Dendritic cell treated with granulocyte-macrophage colony-stimulating factor and Interleukin-4, amounts not matched to agents 40 ng/mL and 50 ng/mL, for 4 days (primary cell): ENCODE measurements at regions not wholly inside any gene's neighbourhood (a gene's known extent, or its start where the extent isn't known, plus 50 kb on each side); places are given as distances from the start of the nearest gene placed in this dataset.

Experiments
- H3K27ac Mint-ChIP-seq: one replicate; pipeline ENCODE4 v1.8.0; 2022; ENCODE audit warnings: mild to moderate bottlenecking, mixed read lengths
- H3K27me3 Mint-ChIP-seq: one replicate; pipeline ENCODE4 v1.8.0; 2022; ENCODE audit warnings: mild to moderate bottlenecking, mixed read lengths
- H3K36me3 Mint-ChIP-seq: one replicate; pipeline ENCODE4 v1.8.0; 2022; ENCODE audit warnings: low read depth, mixed read lengths
- H3K4me1 Mint-ChIP-seq: one replicate; pipeline ENCODE4 v1.8.0; 2022; ENCODE audit warnings: low read depth, mixed read lengths
- H3K4me3 Mint-ChIP-seq: one replicate; pipeline ENCODE4 v1.8.0; 2022; ENCODE audit warnings: mild to moderate bottlenecking, moderate library complexity, mixed read lengths
- H3K9me3 Mint-ChIP-seq: one replicate; pipeline ENCODE4 v1.8.0; 2022; ENCODE audit warnings: mixed read lengths
- intact Hi-C: fragments of 100-400 bp; cut with micrococcal nuclease; formaldehyde crosslinking; loops from one replicate; pipeline ENCODE4 v1.15.0; 2022

DNA sequence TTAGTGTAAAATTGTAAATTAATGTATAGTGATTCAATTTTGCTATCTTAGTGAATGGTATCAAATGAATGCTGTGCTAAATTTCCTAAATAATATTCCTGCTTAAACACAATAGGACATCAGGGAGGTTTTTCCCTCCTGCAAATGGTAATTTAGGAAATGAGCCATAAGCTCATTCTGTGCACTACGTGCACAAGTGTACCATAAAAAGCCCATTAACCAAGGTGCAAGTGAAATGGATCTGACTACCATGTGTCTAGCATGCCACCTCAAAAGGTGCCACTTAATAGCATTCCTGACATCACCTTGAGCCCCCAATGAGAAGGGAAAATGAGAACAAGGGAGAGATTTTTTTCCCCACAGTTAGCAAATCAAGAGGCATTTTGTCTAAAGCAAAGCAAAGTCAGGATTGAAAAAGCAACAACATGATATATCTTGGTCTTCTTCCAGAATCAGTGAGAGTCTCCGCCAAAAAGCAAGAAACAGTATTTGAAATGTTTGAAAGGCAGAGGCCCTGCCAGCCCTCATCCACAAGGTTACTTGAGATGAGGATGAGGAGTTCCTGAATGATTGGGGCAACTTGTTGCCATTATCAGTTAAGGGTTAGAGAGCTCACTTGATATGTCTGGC is 334.2 kb upstream of the RSPO3 start:
- no peak overlapping the region for H3K4me3 Mint-ChIP-seq
- no peaks in the 10 kb centered on the region for H3K27me3 Mint-ChIP-seq
- intact Hi-C loops = no loop called here
- no peak overlapping the region for H3K27ac Mint-ChIP-seq
- H3K4me1 Mint-ChIP-seq = no peaks in the 10 kb centered on the region
- no peaks in the 10 kb centered on the region for H3K9me3 Mint-ChIP-seq
- H3K36me3 Mint-ChIP-seq = no peaks in the 10 kb centered on the region

DNA sequence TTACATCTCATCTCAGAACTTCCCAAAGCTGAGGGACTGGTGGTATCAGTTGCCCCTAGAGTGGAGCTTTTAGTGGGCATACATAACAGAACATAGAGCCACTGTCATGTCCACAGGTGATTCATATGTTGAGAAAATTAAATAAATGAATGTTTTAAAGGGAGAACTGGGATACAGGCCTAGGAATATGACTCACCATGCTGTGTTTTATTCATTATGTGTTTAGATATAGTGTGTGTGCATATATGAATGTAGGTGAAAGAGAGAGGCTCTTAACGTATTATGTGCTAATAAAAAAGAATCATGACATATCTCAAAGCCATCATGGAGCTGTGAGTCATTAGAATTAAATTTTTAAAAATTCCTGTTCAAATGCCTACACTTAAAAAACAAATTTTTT is 332.2 kb upstream of the RSPO3 start:
- no peaks in the 10 kb centered on the region for H3K9me3 Mint-ChIP-seq
- H3K4me1 Mint-ChIP-seq = no peaks in the 10 kb centered on the region
- H3K36me3 Mint-ChIP-seq = no peaks in the 10 kb centered on the region
- no peak overlapping the region for H3K27ac Mint-ChIP-seq
- intact Hi-C loops = no loop called here
- H3K27me3 Mint-ChIP-seq = no peaks in the 10 kb centered on the region
- H3K4me3 Mint-ChIP-seq = no peak overlapping the region

DNA sequence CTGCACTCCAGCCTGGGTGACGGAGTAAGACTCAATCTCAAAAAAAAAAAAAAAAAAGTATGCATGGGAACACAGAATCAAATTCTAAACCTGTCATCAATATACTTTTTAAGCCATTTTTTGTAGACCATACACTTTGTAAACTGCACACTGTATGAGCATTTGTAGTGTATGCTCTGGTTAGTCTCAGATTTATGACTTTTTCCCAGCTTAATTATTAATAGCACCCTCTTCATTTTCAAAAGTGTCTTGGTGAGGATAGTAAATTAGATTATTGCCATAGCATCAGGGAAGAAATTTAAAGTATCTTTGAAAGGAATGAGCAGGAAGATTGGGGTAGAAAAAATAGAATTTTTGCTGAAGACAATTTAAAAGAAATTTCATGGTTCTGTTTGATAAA is 330.8 kb upstream of the RSPO3 start:
- Mint-ChIP-seq H3K4me3 (no peak overlapping the region), H3K27me3 (no peaks in the 10 kb centered on the region), H3K4me1 (no peaks in the 10 kb centered on the region), H3K9me3 (no peaks in the 10 kb centered on the region), H3K36me3 (no peaks in the 10 kb centered on the region), H3K27ac (no peak overlapping the region)
- intact Hi-C loops = no loop called here

DNA sequence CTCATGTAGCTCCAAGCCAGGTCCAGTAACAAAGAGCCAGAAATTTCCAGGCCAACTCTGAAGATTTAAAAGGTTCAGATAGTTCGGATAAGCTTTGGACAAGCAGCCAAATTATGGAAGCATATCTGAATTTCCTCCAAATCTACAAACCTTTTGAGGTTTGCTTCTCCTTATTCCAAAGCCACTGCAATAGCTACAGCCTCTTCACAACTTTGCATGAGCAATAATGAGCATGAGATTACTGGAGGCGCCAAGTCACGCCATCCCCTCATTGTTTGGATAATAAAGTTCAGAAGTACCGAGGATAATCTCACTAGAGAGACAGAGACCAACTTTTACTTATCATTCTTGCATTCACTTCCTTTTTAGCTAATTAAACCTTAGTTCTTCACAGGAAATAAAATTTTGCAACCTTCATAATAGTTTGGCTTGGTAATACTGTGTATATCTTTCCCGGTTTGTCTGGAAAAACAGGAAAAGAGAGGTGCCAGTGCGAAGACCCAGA is 329.6 kb upstream of the RSPO3 start:
- intact Hi-C loops = no loop called here
- H3K9me3 Mint-ChIP-seq = no peaks in the 10 kb centered on the region
- no peaks in the 10 kb centered on the region for H3K36me3 Mint-ChIP-seq
- H3K4me3 Mint-ChIP-seq = no peak overlapping the region
- no peaks in the 10 kb centered on the region for H3K27me3 Mint-ChIP-seq
- H3K27ac Mint-ChIP-seq = no peak overlapping the region
- no peaks in the 10 kb centered on the region for H3K4me1 Mint-ChIP-seq

DNA sequence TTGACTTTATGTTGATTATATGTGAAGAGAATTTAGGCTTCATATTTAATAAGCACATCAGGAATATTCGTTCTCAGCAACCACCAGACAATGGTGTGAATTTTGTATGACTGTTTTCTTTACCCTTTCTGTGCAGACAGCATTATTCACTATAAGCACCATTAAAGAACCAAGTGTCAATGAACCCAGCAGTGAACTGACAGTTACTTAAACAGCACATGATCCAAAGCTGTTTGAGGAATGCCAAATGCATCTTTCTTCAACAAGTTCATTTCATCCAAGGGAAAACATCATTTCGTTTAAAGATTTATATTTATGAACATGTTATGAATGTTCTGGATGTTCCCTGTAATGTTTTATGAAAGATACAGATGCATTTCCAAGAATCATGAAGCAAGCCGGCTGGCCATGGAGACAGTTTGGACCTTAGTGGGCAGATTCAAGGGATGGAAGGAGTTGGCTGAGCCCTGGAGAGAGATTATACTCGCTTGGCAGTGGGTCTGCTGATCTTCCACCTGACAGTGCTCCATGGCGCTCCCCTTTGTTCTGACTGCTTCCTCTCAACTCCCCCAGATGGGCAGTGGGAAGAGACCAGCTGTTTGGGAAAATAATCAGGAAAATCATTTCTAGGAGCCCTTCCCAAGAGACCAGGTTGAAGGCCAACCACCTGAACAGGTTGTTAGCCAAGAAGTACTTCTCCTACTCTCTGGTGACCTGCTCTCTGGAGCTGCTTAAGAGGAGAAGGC is 326.0 kb upstream of the RSPO3 start:
- no peak overlapping the region for H3K27ac Mint-ChIP-seq
- H3K4me1 Mint-ChIP-seq = no peaks in the 10 kb centered on the region
- no peak overlapping the region for H3K4me3 Mint-ChIP-seq

DNA sequence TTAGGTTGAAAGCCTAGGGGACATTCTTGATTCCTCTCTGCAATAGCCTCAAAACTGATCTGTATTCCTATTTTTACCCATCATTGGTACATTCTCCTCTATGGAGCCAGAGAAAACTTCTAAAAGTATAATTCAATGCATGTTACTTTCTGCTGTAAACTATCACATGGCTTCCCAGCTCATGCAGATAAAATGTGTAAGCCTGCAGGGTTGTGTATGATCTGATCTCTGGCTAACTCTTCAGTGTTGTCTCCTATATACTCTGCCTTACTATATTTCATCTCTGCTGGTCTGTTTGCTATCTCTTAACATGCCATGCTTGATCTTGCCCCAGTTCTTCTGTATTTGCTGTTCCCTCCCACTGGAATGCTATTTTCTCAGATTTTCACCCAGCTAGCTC is 323.3 kb upstream of the RSPO3 start:
- intact Hi-C loops = no loop called here
- Mint-ChIP-seq H3K4me1 (no peaks in the 10 kb centered on the region), H3K4me3 (no peak overlapping the region), H3K27me3 (no peaks in the 10 kb centered on the region), H3K36me3 (no peaks in the 10 kb centered on the region), H3K27ac (no peak overlapping the region), H3K9me3 (no peaks in the 10 kb centered on the region)

More for the DNA sequence above, 326.0 kb upstream of the RSPO3 start:
- Mint-ChIP-seq H3K9me3 (no peaks in the 10 kb centered on the region), H3K36me3 (no peaks in the 10 kb centered on the region), H3K27me3 (no peaks in the 10 kb centered on the region)
- intact Hi-C loops = no loop called here

DNA sequence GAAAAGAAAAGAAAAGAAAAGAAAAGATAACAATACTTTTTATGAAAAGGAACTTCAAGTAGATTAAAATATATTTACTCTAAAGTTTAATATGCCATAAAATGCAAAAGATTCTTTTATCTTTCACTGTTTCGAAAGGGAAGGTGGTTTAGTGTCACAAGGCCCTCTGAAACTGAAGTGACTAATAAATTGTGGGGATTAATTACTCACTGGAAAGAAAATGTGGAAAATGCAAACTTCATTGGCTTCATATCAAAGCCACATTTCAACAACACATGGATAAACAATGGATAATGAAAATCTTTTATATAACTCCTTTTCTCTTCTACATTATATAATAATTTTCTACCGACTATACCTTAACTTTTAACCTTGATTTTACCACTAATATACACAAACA is 320.5 kb upstream of the RSPO3 start:
- Mint-ChIP-seq H3K4me1 (no peaks in the 10 kb centered on the region), H3K4me3 (no peak overlapping the region), H3K27me3 (no peaks in the 10 kb centered on the region), H3K27ac (no peak overlapping the region), H3K36me3 (no peaks in the 10 kb centered on the region), H3K9me3 (no peaks in the 10 kb centered on the region)
- intact Hi-C loops = no loop called here

DNA sequence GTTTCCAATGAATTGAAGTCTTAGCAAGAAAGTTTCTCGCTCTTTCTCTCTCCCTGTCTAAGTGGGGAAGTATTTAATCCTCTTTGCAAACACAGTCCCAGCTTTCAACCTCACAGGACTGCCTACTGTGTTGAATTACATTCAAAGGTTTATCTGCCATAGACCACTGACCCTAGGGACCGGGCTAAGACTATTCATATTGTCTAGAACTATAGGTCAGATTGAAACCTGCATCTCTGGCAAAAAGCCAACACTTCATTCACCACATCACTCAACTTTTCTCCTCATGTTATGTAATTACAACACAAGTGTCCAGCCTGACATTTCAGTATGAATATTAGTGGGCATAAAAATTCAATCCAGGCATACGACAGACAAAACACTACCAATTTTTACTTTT is 314.7 kb upstream of the RSPO3 start:
- H3K27me3 Mint-ChIP-seq = peaks cover 3% of the 10 kb centered on the region
- no peak overlapping the region for H3K27ac Mint-ChIP-seq

DNA sequence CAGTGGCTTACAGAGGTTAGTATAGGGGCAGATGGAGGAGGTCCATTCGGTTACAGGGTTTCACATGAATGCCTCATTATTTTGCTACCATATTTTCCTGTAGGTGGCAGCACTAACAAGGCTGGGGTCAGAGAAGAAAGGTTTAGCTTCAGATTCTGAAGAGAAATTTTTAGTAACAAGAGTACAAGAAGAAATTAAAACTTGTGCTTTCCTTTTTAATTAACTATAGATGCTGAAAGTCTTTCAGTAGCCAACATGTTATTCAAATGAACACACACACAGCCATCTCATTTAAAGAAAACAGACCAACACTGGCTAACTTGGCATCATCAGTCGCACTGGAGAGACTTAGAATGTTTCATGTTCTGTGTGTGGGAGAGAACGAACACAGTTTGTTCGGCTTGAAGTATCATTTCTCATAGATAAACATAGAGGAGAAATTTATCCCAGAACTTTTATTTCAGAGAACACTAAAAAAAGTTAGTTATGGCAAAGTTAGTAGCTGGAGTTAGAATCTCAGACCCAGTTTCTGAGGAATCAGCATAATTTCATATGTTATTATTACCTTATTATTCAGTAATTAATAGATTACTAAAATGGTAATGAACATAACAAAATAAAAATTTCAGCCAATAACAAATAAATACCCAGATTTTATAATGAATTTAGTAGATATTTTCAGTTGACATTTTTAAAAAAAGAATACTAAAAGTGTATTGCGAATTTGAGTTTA is 314.0 kb upstream of the RSPO3 start:
- no peaks in the 10 kb centered on the region for H3K36me3 Mint-ChIP-seq
- H3K27me3 Mint-ChIP-seq = peaks cover 3% of the 10 kb centered on the region
- H3K27ac Mint-ChIP-seq = no peak overlapping the region
- H3K4me1 Mint-ChIP-seq = no peaks in the 10 kb centered on the region
- H3K4me3 Mint-ChIP-seq = no peak overlapping the region
- H3K9me3 Mint-ChIP-seq = no peaks in the 10 kb centered on the region
- intact Hi-C loops = loop anchor here (1.0 kb wide), 1 partner anchor 317 kb away; no protein-coding TSS in a partner anchor

More for the DNA sequence above, 314.7 kb upstream of the RSPO3 start:
- intact Hi-C loops = loop anchor here (1.0 kb wide), 1 partner anchor 318 kb away; no protein-coding TSS in a partner anchor
- H3K9me3 Mint-ChIP-seq = no peaks in the 10 kb centered on the region
- no peak overlapping the region for H3K4me3 Mint-ChIP-seq
- no peaks in the 10 kb centered on the region for H3K36me3 Mint-ChIP-seq
- no peaks in the 10 kb centered on the region for H3K4me1 Mint-ChIP-seq

DNA sequence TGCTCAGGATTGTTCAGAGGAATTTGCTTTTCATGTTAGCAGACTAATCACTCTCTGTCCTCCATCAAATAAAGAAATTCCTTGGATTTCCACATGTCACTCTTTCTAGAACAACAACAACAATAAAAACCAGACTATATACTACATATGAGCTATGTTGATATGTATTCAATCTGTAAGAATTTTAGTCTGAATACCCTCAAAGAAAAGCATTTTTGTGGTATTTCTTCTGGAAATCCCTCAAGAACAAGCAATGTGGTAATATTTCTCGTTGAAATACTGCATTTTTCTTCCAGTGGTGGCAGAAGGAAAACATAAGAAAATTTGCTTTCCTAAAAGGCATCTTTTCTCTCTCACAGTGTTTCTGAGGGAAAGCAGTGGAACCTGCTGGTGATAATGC is 312.6 kb upstream of the RSPO3 start:
- Mint-ChIP-seq H3K36me3 (no peaks in the 10 kb centered on the region), H3K27me3 (peaks cover 3% of the 10 kb centered on the region), H3K4me1 (no peaks in the 10 kb centered on the region), H3K4me3 (no peak overlapping the region), H3K27ac (no peak overlapping the region), H3K9me3 (no peaks in the 10 kb centered on the region)
- intact Hi-C loops = no loop called here

DNA sequence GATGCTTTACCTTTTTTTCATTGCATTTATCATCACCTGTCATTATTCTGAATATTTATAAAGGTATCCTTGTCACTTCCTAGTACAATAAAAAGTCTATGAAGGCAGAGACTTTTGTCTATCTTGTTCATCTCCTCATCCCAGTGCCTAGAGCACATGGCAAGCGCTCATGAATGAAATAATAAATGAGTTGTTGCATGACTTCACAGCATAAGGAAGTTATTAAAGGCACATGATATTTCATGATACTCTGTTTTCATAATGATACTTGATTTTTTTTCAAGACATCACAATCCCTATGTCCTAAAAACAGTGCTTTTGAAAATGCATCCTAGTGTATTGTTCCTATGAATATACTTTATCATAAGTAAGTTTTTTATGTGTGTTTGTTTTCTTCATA is 310.6 kb upstream of the RSPO3 start:
- Mint-ChIP-seq H3K36me3 (no peaks in the 10 kb centered on the region), H3K27ac (no peak overlapping the region), H3K9me3 (no peaks in the 10 kb centered on the region), H3K4me3 (no peak overlapping the region), H3K4me1 (no peaks in the 10 kb centered on the region), H3K27me3 (peaks cover 3% of the 10 kb centered on the region)
- intact Hi-C loops = no loop called here

DNA sequence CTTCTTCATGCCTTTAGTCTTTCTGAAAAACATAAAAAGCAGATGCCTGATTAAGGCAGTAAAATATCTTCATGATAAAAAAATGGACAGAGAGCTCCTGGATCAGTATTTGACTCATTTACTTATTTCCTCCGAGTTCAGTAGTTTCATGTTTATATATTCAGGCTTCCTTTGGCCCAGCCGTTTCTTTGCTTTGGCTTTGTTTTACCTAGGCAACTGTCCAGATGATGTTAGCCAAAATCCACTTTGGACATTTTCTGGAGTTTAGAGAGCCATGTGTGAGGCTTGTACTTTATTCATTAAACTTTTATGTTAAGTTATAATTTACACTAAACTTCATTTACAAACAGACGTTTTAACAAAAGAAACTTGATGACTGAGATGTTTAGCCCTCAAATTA is 307.1 kb upstream of the RSPO3 start:
- no peak overlapping the region for H3K27ac Mint-ChIP-seq
- H3K9me3 Mint-ChIP-seq = peaks cover 6% of the 10 kb centered on the region
- no peaks in the 10 kb centered on the region for H3K4me1 Mint-ChIP-seq
- no peaks in the 10 kb centered on the region for H3K36me3 Mint-ChIP-seq
- intact Hi-C loops = no loop called here
- peaks cover 3% of the 10 kb centered on the region for H3K27me3 Mint-ChIP-seq
- H3K4me3 Mint-ChIP-seq = no peak overlapping the region

DNA sequence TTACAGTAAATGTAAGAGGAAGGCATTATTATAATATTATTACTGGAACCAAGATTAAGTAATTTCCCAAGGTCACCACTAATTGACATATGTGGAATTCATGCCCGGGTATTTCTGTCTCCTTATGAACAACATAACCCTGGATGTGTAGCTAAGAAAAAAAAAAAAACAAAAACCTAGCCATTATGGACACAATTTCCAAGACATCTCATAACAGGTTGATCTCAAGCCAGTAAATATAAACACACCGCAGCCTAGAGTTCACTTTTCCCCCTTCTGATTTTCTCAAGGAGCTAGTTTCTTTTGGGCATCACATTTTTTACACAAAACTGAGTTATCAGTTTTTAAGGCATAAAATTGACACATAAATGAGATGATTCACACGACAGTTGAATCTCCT is 306.5 kb upstream of the RSPO3 start:
- Mint-ChIP-seq H3K27me3 (peaks cover 3% of the 10 kb centered on the region), H3K27ac (no peak overlapping the region), H3K9me3 (peaks cover 12% of the 10 kb centered on the region), H3K4me1 (no peaks in the 10 kb centered on the region), H3K4me3 (no peak overlapping the region), H3K36me3 (no peaks in the 10 kb centered on the region)
- intact Hi-C loops = no loop called here

DNA sequence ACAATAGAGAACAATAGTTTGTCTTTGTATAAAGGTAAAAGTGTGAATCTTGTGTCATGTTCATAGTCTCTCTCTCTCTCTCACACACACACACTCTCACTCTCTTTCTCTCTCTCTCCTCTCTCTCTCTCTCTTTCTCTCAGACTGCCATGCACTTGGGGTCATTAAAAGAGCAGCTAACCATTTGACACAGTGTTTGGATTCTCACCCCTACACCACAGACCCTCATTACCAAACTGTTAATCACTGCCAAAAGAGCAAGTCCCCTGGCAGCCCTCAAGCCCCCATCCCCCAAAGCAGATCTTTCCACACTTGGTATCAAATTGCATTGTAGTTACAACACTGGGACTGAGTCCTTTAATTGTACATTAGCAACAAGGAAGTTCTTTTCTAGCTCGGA is 305.8 kb upstream of the RSPO3 start:
- H3K27ac Mint-ChIP-seq = no peak overlapping the region
- H3K36me3 Mint-ChIP-seq = no peaks in the 10 kb centered on the region
- intact Hi-C loops = no loop called here
- H3K4me3 Mint-ChIP-seq = no peak overlapping the region
- peaks cover 12% of the 10 kb centered on the region for H3K9me3 Mint-ChIP-seq
- H3K4me1 Mint-ChIP-seq = no peaks in the 10 kb centered on the region
- peaks cover under 1% of the 10 kb centered on the region for H3K27me3 Mint-ChIP-seq
